ENCODE measurements at regions not wholly inside any gene's neighbourhood (a gene's known extent, or its start where the extent isn't known, plus 50 kb on each side); places are given as distances from the start of the nearest gene placed in this dataset.

DNA sequence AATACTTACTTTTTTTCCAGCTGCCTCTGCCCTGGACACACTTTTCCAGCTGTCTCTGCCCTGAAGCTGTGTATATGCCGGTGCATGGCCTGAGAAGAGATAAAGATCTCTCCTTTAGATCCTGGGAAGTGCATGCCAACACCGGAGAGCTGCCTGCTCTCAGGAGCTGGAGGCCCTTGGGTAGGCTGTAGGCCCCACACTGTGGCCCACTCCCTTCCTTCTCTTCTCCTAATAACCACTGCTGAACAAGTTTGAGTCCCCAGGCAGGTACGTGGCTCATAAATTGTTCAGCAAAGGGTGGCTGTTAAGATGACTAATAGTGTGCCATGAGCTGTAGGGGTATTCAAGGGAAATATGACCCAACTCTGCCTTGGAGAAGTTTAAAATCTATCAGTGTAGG lies 102.5 kb downstream of the CD24 start:
- Histone ChIP-seq H3K14ac (ENCODE audit: low read length) (no peak overlapping the region), H2BK5ac (ENCODE audit: low read length) (no peak overlapping the region), H3K4me1 (ENCODE audit: control insufficient read depth in 2 of 2, insufficient read depth in 1 of 2, low read depth in 1 of 2, low read length in 2 of 2) (no peaks in the 10 kb centered on the region), H3K4ac (ENCODE audit: low read length) (no peak overlapping the region), H3K23ac (ENCODE audit: low read depth, low read length, poor library complexity) (no peak overlapping the region), H3K36me3 (replicated peaks in 1 of 2; ENCODE audit: control insufficient read depth in 2 of 2, insufficient read depth in 2 of 2, low read length in 2 of 2) (no peaks in the 10 kb centered on the region), H3K27ac (replicated peaks; ENCODE audit: low read length) (no peak overlapping the region), H3K4me2 (ENCODE audit: insufficient read depth, low read length, poor library complexity, severe bottlenecking) (no peak overlapping the region), H2BK12ac (ENCODE audit: low read length) (no peak overlapping the region), H2BK120ac (ENCODE audit: low read depth, low read length) (no peak overlapping the region), H4K91ac (ENCODE audit: low read depth, low read length, poor library complexity) (no peak overlapping the region), H3K79me1 (ENCODE audit: low read depth, low read length) (no peaks in the 10 kb centered on the region), H3K9ac (ENCODE audit: low read depth, low read length, poor library complexity) (no peak overlapping the region), H3K4me3 (ENCODE audit: low read length in 2 of 2) (no peak overlapping the region), H2BK15ac (ENCODE audit: low read length) (no peak overlapping the region), H2AK5ac (ENCODE audit: low read depth, low read length) (no peak overlapping the region), H3K18ac (ENCODE audit: low read length) (no peak overlapping the region), H4K8ac (ENCODE audit: low read depth, low read length) (no peak overlapping the region), H2AFZ (ENCODE audit: low read length) (no peak overlapping the region), H3K27me3 (ENCODE audit: control insufficient read depth in 3 of 3, insufficient read depth in 3 of 3, low read depth in 1 of 3, low read length in 3 of 3) (no peaks in the 10 kb centered on the region), H3K9me3 (replicated peaks in 1 of 2; ENCODE audit: control insufficient read depth in 2 of 2, insufficient read depth in 1 of 2, low read depth in 1 of 2, low read length in 2 of 2) (peaks cover 0 to 16% of the 10 kb centered on the region in 2 donors)
- WGBS, 2 donors (ENCODE audit: extremely low coverage in 2 of 2, insufficient read length in 2 of 2, insufficient replicate concordance in 1 of 2): no CpG with 5 or more reads among the region's 3 CpGs
- DNase-seq (ENCODE audit: low spot score): no peak

DNA sequence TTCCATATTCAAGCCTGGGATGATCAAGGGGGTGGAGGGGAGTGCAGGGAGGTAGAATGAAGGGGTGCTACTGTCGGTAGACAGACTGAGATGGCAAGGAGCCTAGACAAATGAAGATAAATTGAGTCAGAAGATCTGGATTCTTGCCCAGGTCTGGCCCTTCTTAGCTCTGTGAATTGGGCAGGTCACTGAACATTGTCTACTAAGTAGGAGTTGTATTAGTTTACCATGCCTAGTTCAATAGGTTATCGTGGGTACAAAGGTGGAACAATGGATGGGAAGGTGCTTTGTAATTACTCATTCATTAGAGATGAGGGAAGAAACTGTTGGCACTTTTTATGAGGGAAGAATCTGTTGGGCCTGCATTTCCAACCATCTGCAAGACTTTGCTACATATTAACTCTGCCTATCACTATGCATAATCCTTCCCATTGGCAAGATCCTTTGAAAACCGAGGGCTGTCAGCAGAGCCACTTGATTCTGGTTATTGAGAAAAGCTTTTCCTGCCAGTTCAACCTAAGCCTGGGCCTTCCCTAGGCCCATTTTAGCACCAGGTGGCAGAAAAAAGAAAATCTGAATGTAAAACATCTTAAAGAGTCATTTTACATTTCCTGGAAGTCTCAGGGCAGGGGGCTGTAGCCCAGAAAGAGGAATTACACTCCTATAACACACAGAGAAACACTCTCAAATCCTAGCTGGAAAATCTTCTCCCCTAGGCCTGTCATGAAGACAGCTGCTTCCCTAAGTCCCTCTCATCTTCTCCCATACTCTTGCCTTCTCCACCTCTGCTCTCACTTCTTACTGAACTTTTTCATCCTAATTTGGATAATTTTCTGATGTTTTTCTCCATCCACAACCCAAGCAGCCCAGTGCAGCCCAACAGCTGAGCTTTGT lies 103.5 kb downstream of the CD24 start:
- H3K4ac ChIP-seq (ENCODE audit: low read length): no peak overlapping the region
- no peak overlapping the region for H4K8ac ChIP-seq (ENCODE audit: low read depth, low read length)
- no peak overlapping the region for H3K14ac ChIP-seq (ENCODE audit: low read length)
- no CpG with 5 or more reads among the region's 3 CpGs for WGBS, 2 donors (ENCODE audit: extremely low coverage in 2 of 2, insufficient read length in 2 of 2, insufficient replicate concordance in 1 of 2)
- no peaks in the 10 kb centered on the region for H3K4me1 ChIP-seq (ENCODE audit: control insufficient read depth in 2 of 2, insufficient read depth in 1 of 2, low read depth in 1 of 2, low read length in 2 of 2)
- H4K91ac ChIP-seq (ENCODE audit: low read depth, low read length, poor library complexity): no peak overlapping the region
- no peak overlapping the region for H2BK5ac ChIP-seq (ENCODE audit: low read length)
- no peaks in the 10 kb centered on the region for H3K79me1 ChIP-seq (ENCODE audit: low read depth, low read length)
- no peak overlapping the region for H3K18ac ChIP-seq (ENCODE audit: low read length)
- no peak for DNase-seq (ENCODE audit: low spot score)
- H3K27ac ChIP-seq (replicated peaks; ENCODE audit: low read length): no peak overlapping the region
- no peak overlapping the region for H2AFZ ChIP-seq (ENCODE audit: low read length)
- H3K36me3 ChIP-seq (replicated peaks in 1 of 2; ENCODE audit: control insufficient read depth in 2 of 2, insufficient read depth in 2 of 2, low read length in 2 of 2): no peaks in the 10 kb centered on the region
- H2AK5ac ChIP-seq (ENCODE audit: low read depth, low read length): no peak overlapping the region
- no peak overlapping the region for H3K9ac ChIP-seq (ENCODE audit: low read depth, low read length, poor library complexity)
- no peak overlapping the region for H3K23ac ChIP-seq (ENCODE audit: low read depth, low read length, poor library complexity)
- H2BK12ac ChIP-seq (ENCODE audit: low read length): no peak overlapping the region
- H3K4me3 ChIP-seq (ENCODE audit: low read length in 2 of 2): no peak overlapping the region
- no peak overlapping the region for H2BK15ac ChIP-seq (ENCODE audit: low read length)
- no peak overlapping the region for H2BK120ac ChIP-seq (ENCODE audit: low read depth, low read length)
- H3K9me3 ChIP-seq (replicated peaks in 1 of 2; ENCODE audit: control insufficient read depth in 2 of 2, insufficient read depth in 1 of 2, low read depth in 1 of 2, low read length in 2 of 2): peaks cover 0 to 16% of the 10 kb centered on the region in 2 donors
- no peak overlapping the region for H3K4me2 ChIP-seq (ENCODE audit: insufficient read depth, low read length, poor library complexity, severe bottlenecking)
- H3K27me3 ChIP-seq (ENCODE audit: control insufficient read depth in 3 of 3, insufficient read depth in 3 of 3, low read depth in 1 of 3, low read length in 3 of 3): no peaks in the 10 kb centered on the region

DNA sequence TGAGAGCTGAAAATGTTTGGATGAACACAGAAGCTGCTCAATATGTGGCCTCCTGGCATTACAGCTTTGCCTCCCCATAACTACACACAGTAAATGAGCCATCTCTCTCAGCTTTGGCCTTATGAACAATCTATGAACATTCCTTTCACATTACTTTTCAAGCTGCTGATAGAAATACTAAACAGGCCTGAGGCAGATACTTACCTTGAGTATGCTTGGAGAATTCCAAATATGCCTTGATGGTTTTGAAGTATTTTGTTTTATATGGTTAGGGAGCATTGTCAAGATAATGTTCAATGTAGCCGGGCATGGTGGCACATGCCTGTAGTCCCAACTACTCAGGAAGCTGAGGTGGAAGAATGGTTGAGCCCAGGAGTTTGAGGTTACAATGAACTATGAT lies 104.5 kb downstream of the CD24 start:
- H2BK5ac ChIP-seq (ENCODE audit: low read length): no peak overlapping the region
- no peaks in the 10 kb centered on the region for H3K36me3 ChIP-seq (replicated peaks in 1 of 2; ENCODE audit: control insufficient read depth in 2 of 2, insufficient read depth in 2 of 2, low read length in 2 of 2)
- H3K23ac ChIP-seq (ENCODE audit: low read depth, low read length, poor library complexity): no peak overlapping the region
- no peaks in the 10 kb centered on the region for H3K4me1 ChIP-seq (ENCODE audit: control insufficient read depth in 2 of 2, insufficient read depth in 1 of 2, low read depth in 1 of 2, low read length in 2 of 2)
- H2AFZ ChIP-seq (ENCODE audit: low read length): no peak overlapping the region
- no peaks in the 10 kb centered on the region for H3K27me3 ChIP-seq (ENCODE audit: control insufficient read depth in 3 of 3, insufficient read depth in 3 of 3, low read depth in 1 of 3, low read length in 3 of 3)
- no CpG with 5 or more reads among the region's 1 CpG for WGBS, 2 donors (ENCODE audit: extremely low coverage in 2 of 2, insufficient read length in 2 of 2, insufficient replicate concordance in 1 of 2)
- no peak overlapping the region for H3K9ac ChIP-seq (ENCODE audit: low read depth, low read length, poor library complexity)
- no peak overlapping the region for H3K14ac ChIP-seq (ENCODE audit: low read length)
- no peak overlapping the region for H3K4me3 ChIP-seq (ENCODE audit: low read length in 2 of 2)
- H3K18ac ChIP-seq (ENCODE audit: low read length): no peak overlapping the region
- H3K79me1 ChIP-seq (ENCODE audit: low read depth, low read length): no peaks in the 10 kb centered on the region
- H4K91ac ChIP-seq (ENCODE audit: low read depth, low read length, poor library complexity): no peak overlapping the region
- H3K4me2 ChIP-seq (ENCODE audit: insufficient read depth, low read length, poor library complexity, severe bottlenecking): no peak overlapping the region
- no peak overlapping the region for H2BK120ac ChIP-seq (ENCODE audit: low read depth, low read length)
- no peak overlapping the region for H2BK12ac ChIP-seq (ENCODE audit: low read length)
- no peak overlapping the region for H3K27ac ChIP-seq (replicated peaks; ENCODE audit: low read length)
- no peak overlapping the region for H2AK5ac ChIP-seq (ENCODE audit: low read depth, low read length)
- no peak overlapping the region for H2BK15ac ChIP-seq (ENCODE audit: low read length)
- H3K9me3 ChIP-seq (replicated peaks in 1 of 2; ENCODE audit: control insufficient read depth in 2 of 2, insufficient read depth in 1 of 2, low read depth in 1 of 2, low read length in 2 of 2): peaks cover 0 to 10% of the 10 kb centered on the region in 2 donors
- H4K8ac ChIP-seq (ENCODE audit: low read depth, low read length): no peak overlapping the region
- no peak for DNase-seq (ENCODE audit: low spot score)
- no peak overlapping the region for H3K4ac ChIP-seq (ENCODE audit: low read length)

DNA sequence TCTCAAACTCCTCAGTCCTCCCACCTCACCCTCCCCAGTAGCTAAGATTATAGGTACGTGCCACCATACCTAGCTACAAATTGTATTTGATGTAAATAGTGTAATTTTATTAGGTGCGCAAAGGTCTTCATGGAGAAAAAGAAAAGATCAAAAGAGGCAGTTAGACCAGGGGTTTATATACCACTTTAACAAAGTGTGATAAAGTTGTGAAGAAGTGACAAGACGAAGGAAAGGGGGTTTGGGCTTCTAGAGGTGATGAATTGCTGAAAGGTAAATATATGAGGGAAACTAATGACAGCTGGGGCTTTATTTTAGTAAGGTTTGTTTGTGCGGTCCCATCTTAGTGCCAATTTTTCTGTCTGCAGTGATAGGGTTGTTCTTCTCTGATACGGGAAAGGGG lies 105.3 kb downstream of the CD24 start:
- Histone ChIP-seq H2AK5ac (ENCODE audit: low read depth, low read length) (no peak overlapping the region), H4K91ac (ENCODE audit: low read depth, low read length, poor library complexity) (no peak overlapping the region), H3K4ac (ENCODE audit: low read length) (no peak overlapping the region), H3K18ac (ENCODE audit: low read length) (no peak overlapping the region), H3K14ac (ENCODE audit: low read length) (no peak overlapping the region), H4K8ac (ENCODE audit: low read depth, low read length) (no peak overlapping the region), H3K27me3 (ENCODE audit: control insufficient read depth in 3 of 3, insufficient read depth in 3 of 3, low read depth in 1 of 3, low read length in 3 of 3) (no peaks in the 10 kb centered on the region), H3K23ac (ENCODE audit: low read depth, low read length, poor library complexity) (no peak overlapping the region), H3K9ac (ENCODE audit: low read depth, low read length, poor library complexity) (no peak overlapping the region), H2AFZ (ENCODE audit: low read length) (no peak overlapping the region), H2BK120ac (ENCODE audit: low read depth, low read length) (no peak overlapping the region), H3K4me2 (ENCODE audit: insufficient read depth, low read length, poor library complexity, severe bottlenecking) (no peak overlapping the region), H3K4me3 (ENCODE audit: low read length in 2 of 2) (no peak overlapping the region), H3K9me3 (replicated peaks in 1 of 2; ENCODE audit: control insufficient read depth in 2 of 2, insufficient read depth in 1 of 2, low read depth in 1 of 2, low read length in 2 of 2) (peaks cover 0 to 10% of the 10 kb centered on the region in 2 donors), H2BK12ac (ENCODE audit: low read length) (no peak overlapping the region), H3K36me3 (replicated peaks in 1 of 2; ENCODE audit: control insufficient read depth in 2 of 2, insufficient read depth in 2 of 2, low read length in 2 of 2) (no peaks in the 10 kb centered on the region), H3K27ac (replicated peaks; ENCODE audit: low read length) (no peak overlapping the region), H3K79me1 (ENCODE audit: low read depth, low read length) (no peaks in the 10 kb centered on the region), H2BK5ac (ENCODE audit: low read length) (no peak overlapping the region), H3K4me1 (ENCODE audit: control insufficient read depth in 2 of 2, insufficient read depth in 1 of 2, low read depth in 1 of 2, low read length in 2 of 2) (no peaks in the 10 kb centered on the region), H2BK15ac (ENCODE audit: low read length) (no peak overlapping the region)
- DNase-seq (ENCODE audit: low spot score): no peak
- no CpG with 5 or more reads among the region's 5 CpGs for WGBS, 2 donors (ENCODE audit: extremely low coverage in 2 of 2, insufficient read length in 2 of 2, insufficient replicate concordance in 1 of 2)

All from neuronal stem cell (in vitro differentiated cells).